Spleen (tissue), 7 donors: ENCODE measurements at regions not wholly inside any gene's neighbourhood (a gene's known extent, or its start where the extent isn't known, plus 50 kb on each side); places are given as distances from the start of the nearest gene placed in this dataset.

Source experiments
- CTCF ChIP-seq, 11 experiments: fragments of 200-600 bp in 7 of 11; fragments of 450-650 bp in 4 of 11; sonication (generic) in 4 of 11; IDR thresholded peaks in 8 of 11; conservative IDR thresholded peaks in 3 of 11; 1 replicate in 7 of 11; 2 replicates in 4 of 11; pipeline versions ENCODE4 v1.4.0 to v1.8.0; 2016 to 2021; ENCODE audit warnings: antibody characterized with exemption in 11 of 11, inconsistent platforms in 4 of 11, mild to moderate bottlenecking in 1 of 11
- POLR2AphosphoS5 ChIP-seq, 3 donors: sonication (generic); formaldehyde crosslinking; IDR thresholded peaks; one replicate each; pipeline ENCODE4 v1.5.1; 2017; ENCODE audit warnings: antibody characterized with exemption in 3 of 3
- donor health status: DM: no; HTN: no; CAD: no; lungs with moderate emphysema.
- donor health status: DM: no; HTN: no; CAD: no.
- donor health status: DM: no; HTN: no; CAD: no.

GRCh38 chr1:37306871-37307270 lies 167.5 kb upstream of the ZC3H12A start:
- no peak for TF ChIP-seq POLR2AphosphoS5 (IDR thresholded peaks at IDR 0.05)
- no peak for TF ChIP-seq CTCF (IDR thresholded peaks at IDR 0.05 in 8 of 11, conservative IDR thresholded peaks at IDR 0.05 in 3 of 11)
